Mammary epithelial cell (primary cell): ENCODE measurements at regions not wholly inside any gene's neighbourhood (a gene's known extent, or its start where the extent isn't known, plus 50 kb on each side); places are given as distances from the start of the nearest gene placed in this dataset.

ENCODE experiments used
- CTCF ChIP-seq, 2 donors: IDR thresholded peaks in 1 of 2; conservative IDR thresholded peaks in 1 of 2; 2 replicates each; pipeline ENCODE4 v1.5.1; 2011 to 2012; ENCODE audit warnings: inconsistent platforms in 2 of 2, low read length in 2 of 2, mild to moderate bottlenecking in 2 of 2, control low read depth in 1 of 2, low read depth in 1 of 2; ENCODE audit not compliant: insufficient read depth in 1 of 2; ENCODE audit errors: extremely low read depth in 1 of 2
- EZH2 ChIP-seq: IDR thresholded peaks from 2 replicates; pipeline ENCODE4 v1.6.1; 2012; ENCODE audit warnings: low read length, inconsistent platforms, borderline replicate concordance

GRCh38 chr2:220241423-220241822 lies 614.0 kb downstream of the SLC4A3 start:
- TF ChIP-seq CTCF (conservative IDR thresholded peaks at IDR 0.05 in 1 of 2, IDR thresholded peaks at IDR 0.05 in 1 of 2; ENCODE audit: extremely low read depth in 1 of 2, insufficient read depth in 1 of 2, low read depth in 1 of 2, low read length in 2 of 2), result no peak
- no peak for TF ChIP-seq EZH2
